GM18870 (cell line): ENCODE measurements at regions not wholly inside any gene's neighbourhood (a gene's known extent, or its start where the extent isn't known, plus 50 kb on each side); places are given as distances from the start of the nearest gene placed in this dataset.

Source experiments
- ATAC-seq: cut with Tn5 transposase; IDR thresholded peaks from one replicate; pipeline ENCODE4 v1.9.1; 2021; ENCODE audit warnings: moderate library complexity; ENCODE audit not compliant: unreplicated experiment

GRCh38 chr5:93076096-93076495 lies 504.9 kb downstream of the NR2F1-AS1 start:
- no peak for ATAC-seq

GRCh38 chr5:93073547-93073946 lies 507.5 kb downstream of the NR2F1-AS1 start:
- ATAC-seq = no peak

- ATAC-seq = no peak
Observed at GRCh38 chr5:93072831-93073459, 508.1 kb downstream of the NR2F1-AS1 start.

DNA sequence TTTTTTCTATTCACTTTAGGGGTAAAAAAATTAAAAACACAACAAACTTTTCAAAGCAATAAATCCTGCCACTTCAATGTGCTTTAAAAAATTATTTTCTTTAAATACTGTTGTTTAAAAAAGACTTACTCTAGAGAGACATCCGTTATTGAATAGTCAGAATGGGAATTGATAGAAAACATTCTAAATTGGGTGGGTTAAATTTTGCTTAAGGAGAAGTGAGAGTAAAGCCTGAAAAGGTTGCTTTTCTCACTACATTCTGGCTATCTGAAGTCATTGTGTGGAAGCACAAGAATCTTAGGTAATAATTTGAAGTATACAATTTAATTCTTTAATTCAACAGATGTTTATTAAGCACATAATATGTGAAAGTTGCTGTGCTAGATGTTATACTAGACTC lies 509.3 kb downstream of the NR2F1-AS1 start:
- ATAC-seq = no peak

DNA sequence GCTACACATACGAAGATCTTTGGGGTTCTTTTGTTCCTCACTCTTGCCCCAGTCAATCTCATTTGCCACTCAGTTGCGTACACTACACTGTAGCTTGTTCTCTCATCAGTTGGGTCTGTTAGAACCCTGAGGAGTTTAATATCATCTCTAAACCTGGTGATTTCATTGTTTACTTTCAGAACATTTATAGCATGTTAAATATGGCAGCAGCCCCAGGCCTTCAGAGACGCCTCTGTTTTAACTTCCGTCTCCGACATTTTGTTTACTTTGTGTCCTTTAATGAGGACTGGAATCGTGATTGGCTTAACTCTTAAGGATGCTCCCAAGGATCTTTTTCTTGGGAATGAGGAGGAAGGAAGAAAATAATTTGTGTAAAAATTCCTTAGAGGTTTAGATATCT lies 510.1 kb downstream of the NR2F1-AS1 start:
- no peak for ATAC-seq

- ATAC-seq = no peak
Observed at GRCh38 chr5:93069276-93069675, 511.7 kb downstream of the NR2F1-AS1 start.

DNA sequence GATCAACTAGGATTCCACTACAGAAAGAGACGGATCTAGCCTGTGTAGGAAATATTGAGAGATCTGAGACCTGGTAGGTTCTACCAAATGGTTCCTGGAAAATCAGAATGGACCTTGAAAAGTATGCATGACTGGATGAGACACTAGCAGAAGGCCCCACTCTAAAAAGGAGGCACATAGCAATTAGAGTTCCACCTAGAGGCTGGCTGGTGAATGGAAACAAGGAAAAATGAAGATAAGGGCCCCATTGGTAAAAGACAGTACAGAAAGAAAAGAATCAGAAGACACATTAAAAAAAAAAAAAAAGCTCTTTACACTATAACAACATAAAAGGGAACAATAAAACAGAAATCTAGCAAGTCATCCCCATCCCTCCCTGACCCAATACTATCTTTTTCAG lies 518.5 kb downstream of the NR2F1-AS1 start:
- ATAC-seq = no peak

DNA sequence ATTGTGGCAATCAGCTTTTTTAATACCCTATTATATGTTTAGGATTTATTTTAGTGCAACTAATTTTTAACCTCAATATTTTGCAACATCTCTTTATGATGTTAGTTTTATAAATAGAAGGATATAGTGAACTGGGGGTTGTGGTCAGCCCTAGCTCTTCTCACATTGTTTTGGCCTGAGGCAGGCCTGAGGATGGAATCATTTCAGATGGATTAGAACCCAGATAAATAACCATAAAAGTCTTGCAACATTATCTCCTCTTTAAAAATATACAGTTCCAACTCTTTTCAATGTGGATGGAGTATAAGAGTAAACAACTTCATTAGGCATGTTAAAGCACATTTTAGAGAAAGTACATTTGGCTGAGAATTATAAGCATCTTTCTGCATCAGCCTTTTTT lies 522.7 kb downstream of the NR2F1-AS1 start:
- no peak for ATAC-seq

DNA sequence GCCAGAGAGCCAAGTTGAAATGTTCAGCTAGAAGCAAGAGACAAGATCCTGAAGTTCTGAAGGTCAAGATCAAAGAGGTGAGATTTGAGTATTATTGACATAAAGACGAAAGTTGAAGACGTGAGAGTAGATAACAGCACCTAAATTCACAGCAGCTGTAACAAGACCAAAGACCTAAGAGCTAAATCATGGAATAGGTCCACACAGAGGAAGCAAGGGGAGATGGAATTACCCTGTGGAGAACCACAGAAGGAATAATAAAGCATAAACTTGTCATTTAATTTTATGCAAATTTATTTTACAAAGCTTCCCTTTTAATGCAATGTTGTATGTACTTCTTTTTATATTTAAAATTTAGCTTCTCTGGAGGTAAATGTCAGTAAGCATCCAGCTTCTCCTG lies 523.7 kb downstream of the NR2F1-AS1 start:
- ATAC-seq = no peak

- no peak for ATAC-seq
Observed at GRCh38 chr5:93055971-93056370, 525.0 kb downstream of the NR2F1-AS1 start.

DNA sequence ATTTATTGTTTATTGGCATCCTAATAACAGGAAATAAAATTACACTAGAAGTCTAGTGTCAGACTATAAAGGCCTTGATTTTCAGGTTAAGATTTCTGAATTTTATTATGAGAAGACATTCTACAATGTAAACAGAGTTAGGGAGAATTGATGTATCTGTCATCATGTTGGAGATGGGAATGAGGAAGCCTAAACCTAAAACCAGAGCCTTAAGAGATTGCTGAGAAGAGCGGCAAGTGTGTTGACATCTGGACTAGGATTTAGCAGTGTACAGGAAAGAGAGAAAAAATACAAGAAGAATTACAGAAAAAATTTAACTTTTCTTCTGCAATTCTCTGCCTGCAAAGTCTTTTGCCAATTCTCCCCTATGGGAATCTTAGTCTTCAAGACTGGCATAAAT lies 525.5 kb downstream of the NR2F1-AS1 start:
- ATAC-seq = no peak

- no peak for ATAC-seq
Observed at GRCh38 chr5:93054424-93055163, 526.4 kb downstream of the NR2F1-AS1 start.

- ATAC-seq = no peak
Observed at GRCh38 chr5:93053825-93054224, 527.2 kb downstream of the NR2F1-AS1 start.

- no peak for ATAC-seq
Observed at GRCh38 chr5:93048858-93049257, 532.2 kb downstream of the NR2F1-AS1 start.

DNA sequence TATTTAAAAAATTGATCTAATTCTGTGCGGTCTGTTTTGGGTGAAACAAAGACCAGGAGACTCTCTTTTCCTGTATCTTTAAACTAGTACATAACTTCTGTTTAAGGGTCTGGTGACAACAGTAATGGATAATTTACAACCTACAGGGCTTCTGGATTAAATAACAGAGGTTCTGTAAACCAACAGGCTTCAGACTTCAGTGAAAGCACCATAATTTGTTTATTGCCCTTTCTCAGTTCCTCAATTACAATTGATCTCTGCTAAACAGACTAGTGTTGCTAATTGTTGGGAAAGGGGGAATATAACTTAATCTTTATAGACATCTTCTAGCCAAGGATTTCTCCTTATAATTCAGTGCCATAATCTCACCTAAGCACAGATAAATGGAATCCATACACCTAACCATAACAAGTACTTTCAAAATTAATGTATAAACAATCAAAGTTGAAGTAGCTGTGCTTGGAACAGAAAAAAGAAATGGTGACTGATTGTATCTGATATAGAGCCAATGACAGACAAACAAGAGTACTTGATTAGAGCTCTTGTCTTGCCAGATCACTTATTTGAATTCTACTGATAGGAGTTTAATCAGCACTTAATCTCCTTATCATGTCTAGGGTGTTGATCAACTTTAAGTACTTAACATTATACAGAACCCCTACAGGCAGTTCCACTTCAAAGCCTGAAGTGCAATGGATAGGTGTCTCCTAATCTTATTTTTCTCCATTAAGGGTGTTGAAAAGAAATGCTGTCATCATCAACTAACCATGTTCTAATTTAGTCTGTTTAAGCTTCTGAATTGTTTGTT lies 536.0 kb downstream of the NR2F1-AS1 start:
- ATAC-seq = no peak

DNA sequence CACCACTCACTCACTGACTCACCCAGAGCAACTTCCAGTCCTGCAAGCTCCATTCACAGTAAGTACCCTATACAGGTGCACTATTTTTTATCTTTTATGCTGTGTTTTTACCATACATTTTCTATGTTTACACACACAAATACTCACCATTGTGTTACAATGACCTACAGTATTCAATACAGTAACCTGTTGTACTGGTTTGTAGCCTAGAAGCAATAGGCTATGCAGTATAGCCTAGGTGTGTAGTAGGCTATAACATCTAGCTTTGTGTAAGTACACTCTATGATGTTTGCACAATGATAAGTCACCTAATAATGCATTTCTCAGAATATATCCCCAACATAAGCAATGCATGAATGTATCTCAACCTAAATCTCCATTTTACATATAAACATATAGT lies 541.1 kb downstream of the NR2F1-AS1 start:
- ATAC-seq = no peak

DNA sequence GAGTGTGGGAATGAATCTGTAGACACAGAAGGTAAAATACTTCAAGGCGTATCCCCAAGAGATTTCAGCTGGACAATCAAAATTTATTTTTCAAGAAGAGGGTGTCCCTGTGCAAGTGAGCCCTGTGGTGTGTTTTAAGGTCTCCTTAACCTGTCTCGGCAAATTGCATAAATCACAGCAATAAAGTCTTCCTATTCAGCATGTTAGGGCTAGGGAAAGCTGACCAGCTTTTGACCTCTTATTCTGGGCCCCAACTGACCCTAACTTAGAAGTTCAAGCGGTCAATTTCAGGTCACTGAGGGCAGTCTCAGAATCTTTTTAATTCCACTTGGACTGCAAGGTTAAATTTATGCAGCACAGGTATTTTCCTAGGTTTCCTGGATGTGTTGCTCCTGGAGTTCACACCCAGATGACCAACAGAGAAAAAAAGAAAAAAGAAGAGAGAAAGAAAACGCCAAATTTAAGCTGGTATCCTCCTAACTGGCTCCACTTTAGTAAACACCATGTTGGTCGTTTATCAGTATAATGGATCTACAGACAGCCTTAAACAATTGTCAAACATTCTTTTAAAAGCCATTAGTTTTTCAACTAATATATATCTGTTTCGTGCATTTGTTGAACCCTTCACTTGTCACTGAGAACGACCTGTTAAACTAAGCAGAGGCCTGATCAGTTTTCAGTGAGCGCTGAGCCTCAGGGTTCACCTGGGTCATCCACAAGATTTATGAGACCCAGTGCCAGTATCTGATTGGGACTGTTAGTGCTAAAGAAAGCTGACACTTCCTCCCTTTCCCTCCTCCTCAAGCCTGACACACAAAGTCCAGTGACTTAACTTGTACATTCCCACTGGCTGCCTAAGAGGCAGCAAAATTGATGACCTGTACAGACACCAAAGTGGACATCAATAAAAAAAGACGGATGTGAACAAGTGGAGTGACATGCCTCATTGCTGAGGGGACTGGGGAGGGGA lies 546.1 kb downstream of the NR2F1-AS1 start:
- ATAC-seq = no peak

- ATAC-seq = no peak
Observed at GRCh38 chr5:93022796-93023447, 558.1 kb downstream of the NR2F1-AS1 start.

GRCh38 chr5:93022211-93022610 lies 558.8 kb downstream of the NR2F1-AS1 start:
- ATAC-seq = no peak

DNA sequence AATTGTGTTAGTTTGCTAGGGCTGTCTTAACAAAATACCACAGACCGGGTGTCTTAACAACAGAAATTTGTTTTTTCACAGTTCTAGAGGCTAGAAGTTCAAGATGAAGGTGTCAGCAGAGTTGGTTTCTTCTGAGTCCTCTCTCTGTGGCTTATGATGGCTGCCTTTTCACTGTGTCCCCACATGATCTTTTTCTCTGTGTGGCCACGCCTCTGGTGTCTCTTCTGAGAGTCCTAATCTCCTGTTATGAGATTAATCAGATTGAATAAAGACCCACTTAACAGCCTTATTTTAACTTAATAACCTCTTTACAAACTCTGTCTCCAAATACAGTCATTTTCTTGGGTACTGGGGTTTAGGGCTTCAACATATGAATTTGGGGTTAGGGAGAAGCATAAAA lies 561.1 kb downstream of the NR2F1-AS1 start:
- ATAC-seq = no peak
